HG03565 (cell line): ENCODE measurements at regions not wholly inside any gene's neighbourhood (a gene's known extent, or its start where the extent isn't known, plus 50 kb on each side); places are given as distances from the start of the nearest gene placed in this dataset.

Experiments
- ATAC-seq: cut with Tn5 transposase; IDR thresholded peaks from one replicate; pipeline ENCODE4 v1.9.1; 2021; ENCODE audit warnings: mild to moderate bottlenecking, moderate library complexity; ENCODE audit not compliant: unreplicated experiment

- no peak for ATAC-seq
These were observed 97.4 kb upstream of the ZFHX3 start for GRCh38 chr16:73145166-73145880.

GRCh38 chr16:73143576-73144422, 95.9 kb upstream of the ZFHX3 start:
- no peak for ATAC-seq

- ATAC-seq = no peak
These were observed 95.1 kb upstream of the ZFHX3 start for GRCh38 chr16:73143002-73143401.

GRCh38 chr16:73142053-73142854, 94.3 kb upstream of the ZFHX3 start:
- no peak for ATAC-seq

- no peak for ATAC-seq
These were observed 93.0 kb upstream of the ZFHX3 start for GRCh38 chr16:73140929-73141328.

- ATAC-seq = no peak
These were observed 83.4 kb upstream of the ZFHX3 start for GRCh38 chr16:73131156-73131862.

GRCh38 chr16:73129455-73129854, 81.5 kb upstream of the ZFHX3 start:
- ATAC-seq = no peak

GRCh38 chr16:73126525-73126853, 78.6 kb upstream of the ZFHX3 start:
- no peak for ATAC-seq

GRCh38 chr16:73125850-73126524, 78.1 kb upstream of the ZFHX3 start:
- no peak for ATAC-seq

- no peak for ATAC-seq
These were observed 76.9 kb upstream of the ZFHX3 start for GRCh38 chr16:73124665-73125375.

GRCh38 chr16:73124097-73124652, 76.2 kb upstream of the ZFHX3 start:
- ATAC-seq = no peak

GRCh38 chr16:73122604-73123391, 74.9 kb upstream of the ZFHX3 start:
- ATAC-seq = no peak

GRCh38 chr16:73116576-73116975, 68.6 kb upstream of the ZFHX3 start:
- ATAC-seq = no peak

GRCh38 chr16:73113336-73113735, 65.4 kb upstream of the ZFHX3 start:
- no peak for ATAC-seq

- no peak for ATAC-seq
These were observed 60.5 kb upstream of the ZFHX3 start for GRCh38 chr16:73108195-73108963.

GRCh38 chr16:73107371-73107770, 59.4 kb upstream of the ZFHX3 start:
- ATAC-seq = no peak

- ATAC-seq = no peak
These were observed 58.6 kb upstream of the ZFHX3 start for GRCh38 chr16:73106329-73107034.
